ENCODE measurements at regions not wholly inside any gene's neighbourhood (a gene's known extent, or its start where the extent isn't known, plus 50 kb on each side); places are given as distances from the start of the nearest gene placed in this dataset.

- no peak for DNase-seq
These were observed 62.3 kb upstream of the IER3 start for GRCh38 chr6:30806581-30807183.

DNA sequence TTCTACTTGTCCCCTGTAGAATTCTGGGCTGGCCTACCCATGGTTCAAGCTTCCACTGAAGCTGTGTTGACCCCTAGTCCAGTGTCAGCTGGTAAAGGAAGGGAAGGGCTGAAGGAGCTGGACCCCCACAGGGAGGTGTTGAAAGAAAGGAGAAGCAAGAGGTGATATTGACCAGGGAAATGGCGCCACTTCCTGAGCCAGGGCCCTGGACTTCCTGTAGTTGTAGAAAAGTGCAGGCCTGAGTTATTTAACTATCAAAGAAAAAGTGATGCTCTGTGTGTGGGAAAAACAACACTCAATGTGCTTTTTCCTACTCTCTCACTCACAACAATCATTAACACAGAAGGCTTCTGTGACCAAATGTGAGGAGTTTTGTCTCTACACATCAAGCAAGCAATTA, 60.0 kb upstream of the IER3 start:
- no peak for DNase-seq

- no peak for DNase-seq
These were observed 58.4 kb upstream of the IER3 start for GRCh38 chr6:30802731-30803130.

GRCh38 chr6:30801950-30802349, 57.6 kb upstream of the IER3 start:
- no peak for DNase-seq

DNA sequence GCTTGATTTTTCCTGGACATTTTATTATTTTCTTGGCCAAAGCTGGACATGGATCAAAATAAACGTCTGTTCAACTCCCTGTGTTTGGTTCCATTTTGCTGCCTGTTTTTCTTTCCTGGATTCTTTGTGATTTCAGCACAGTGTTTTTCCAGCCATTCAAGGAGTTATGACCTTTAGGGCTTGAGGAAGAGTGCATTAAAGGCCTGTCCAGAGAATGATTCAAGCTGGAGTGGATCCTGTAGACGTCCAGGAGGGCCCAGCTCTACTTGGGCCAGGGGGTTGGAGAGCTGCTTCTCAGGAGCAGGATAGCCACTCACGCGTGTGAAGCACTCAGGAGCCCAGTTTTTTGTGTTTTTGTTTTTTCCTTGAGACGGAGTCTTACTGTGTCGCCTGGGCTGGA, 56.5 kb upstream of the IER3 start:
- DNase-seq: no peak

- DNase-seq: no peak
These were observed 54.9 kb upstream of the IER3 start for GRCh38 chr6:30799210-30799609.

DNA sequence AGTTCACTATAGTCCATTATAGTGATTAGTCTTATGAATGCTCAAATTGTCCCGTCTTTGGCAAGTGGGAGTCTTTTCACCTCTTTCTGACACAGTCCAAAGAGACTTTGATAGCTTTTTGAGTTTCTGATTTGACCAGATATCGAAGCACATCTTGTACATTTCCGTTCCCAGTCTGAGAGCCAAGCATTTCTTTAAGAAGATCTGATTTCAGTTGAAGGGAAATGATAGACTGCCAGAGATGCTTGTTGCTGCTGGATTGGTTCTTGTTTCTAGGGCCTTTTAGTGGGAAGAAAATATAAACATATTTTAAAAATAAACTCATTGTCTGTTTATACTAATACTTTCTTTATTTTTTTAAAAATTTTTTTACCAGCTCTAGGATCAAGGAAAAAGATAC, 54.1 kb upstream of the IER3 start:
- DNase-seq: no peak

GRCh38 chr6:30795549-30796293, 51.4 kb upstream of the IER3 start:
- no peak for DNase-seq
